Spleen (tissue), 11 donors: ENCODE measurements at regions not wholly inside any gene's neighbourhood (a gene's known extent, or its start where the extent isn't known, plus 50 kb on each side); places are given as distances from the start of the nearest gene placed in this dataset.

ENCODE experiments used
- DNase-seq: peaks from one replicate; pipeline ENCODE4 v3.0.0-alpha.2; 2020
- H3K27ac ChIP-seq, 8 donors: fragments of 200-600 bp; sonication (generic) in 7 of 8; 1 replicate in 4 of 8; 2 replicates in 4 of 8; pipeline versions ENCODE4 v1.5.0 to v1.8.0; 2016 to 2021; ENCODE audit warnings: inconsistent platforms in 4 of 8, mild to moderate bottlenecking in 4 of 8, moderate library complexity in 1 of 8
- H3K27me3 ChIP-seq, 7 donors: fragments of 200-600 bp; sonication (generic) in 6 of 7; replicated peaks in 1 of 7; 1 replicate in 4 of 7; 2 replicates in 3 of 7; pipeline versions ENCODE4 v1.5.0 to v1.8.0; 2016 to 2021; ENCODE audit warnings: inconsistent platforms in 3 of 7, mild to moderate bottlenecking in 1 of 7
- H3K36me3 ChIP-seq, 6 donors: fragments of 200-600 bp; sonication (generic) in 5 of 6; 1 replicate in 4 of 6; 2 replicates in 2 of 6; pipeline versions ENCODE4 v1.5.0 to v1.8.0; 2016 to 2021; ENCODE audit warnings: inconsistent platforms in 2 of 6
- H3K4me1 ChIP-seq, 6 donors: fragments of 200-600 bp; sonication (generic) in 5 of 6; 1 replicate in 3 of 6; 2 replicates in 3 of 6; pipeline versions ENCODE4 v1.5.0 to v1.8.0; 2016 to 2021; ENCODE audit warnings: inconsistent platforms in 3 of 6
- H3K4me3 ChIP-seq, 8 donors: fragments of 200-600 bp; sonication (generic) in 7 of 8; 1 replicate in 4 of 8; 2 replicates in 4 of 8; pipeline versions ENCODE4 v1.5.0 to v1.8.0; 2016 to 2021; ENCODE audit warnings: inconsistent platforms in 4 of 8, mild to moderate bottlenecking in 4 of 8, moderate library complexity in 2 of 8
- H3K9me3 ChIP-seq, 8 donors: fragments of 200-600 bp; sonication (generic) in 7 of 8; 1 replicate in 4 of 8; 2 replicates in 4 of 8; pipeline versions ENCODE4 v1.5.0 to v1.8.0; 2016 to 2021; ENCODE audit warnings: inconsistent platforms in 4 of 8
- CTCF ChIP-seq, 11 experiments: fragments of 200-600 bp in 7 of 11; fragments of 450-650 bp in 4 of 11; sonication (generic) in 4 of 11; IDR thresholded peaks in 8 of 11; conservative IDR thresholded peaks in 3 of 11; 1 replicate in 7 of 11; 2 replicates in 4 of 11; pipeline versions ENCODE4 v1.4.0 to v1.8.0; 2016 to 2021; ENCODE audit warnings: antibody characterized with exemption in 11 of 11, inconsistent platforms in 4 of 11, mild to moderate bottlenecking in 1 of 11
- POLR2A ChIP-seq, 3 donors: fragments of 450-650 bp; IDR thresholded peaks; one replicate each; pipeline ENCODE4 v1.5.1; 2017; ENCODE audit warnings: antibody characterized with exemption in 3 of 3, mild to moderate bottlenecking in 1 of 3
- POLR2AphosphoS5 ChIP-seq, 3 donors: sonication (generic); formaldehyde crosslinking; IDR thresholded peaks; one replicate each; pipeline ENCODE4 v1.5.1; 2017; ENCODE audit warnings: antibody characterized with exemption in 3 of 3
- WGBS, 5 donors: extraction: QIAGEN DNeasy Blood & Tissue Kit in 3 of 5; methylation state at CpG; one replicate each; pipeline versions ENCODE4 v1.1.5 to v1.1.7; 2013 to 2018; 5-methylcytosine and 5-hydroxymethylcytosine counted together
- intact Hi-C: fragments of 100-400 bp; cut with DNase I; formaldehyde crosslinking; loops from one replicate; pipeline ENCODE4 v1.15.0; 2023; ENCODE audit warnings: low total_unique reads
- donor health status: healthy with polysubstance abuse.
- donor health status: DM: no; HTN: no; CAD: no; lungs with moderate emphysema.
- donor health status: DM: no; HTN: no; CAD: no.
- donor health status: Bipolar disorder and iron deficiency.
- donor health status: healthy.
- donor health status: DM: no; HTN: no; CAD: no.
- donor health status: DM: yes; HTN: yes; CAD: no.

DNA sequence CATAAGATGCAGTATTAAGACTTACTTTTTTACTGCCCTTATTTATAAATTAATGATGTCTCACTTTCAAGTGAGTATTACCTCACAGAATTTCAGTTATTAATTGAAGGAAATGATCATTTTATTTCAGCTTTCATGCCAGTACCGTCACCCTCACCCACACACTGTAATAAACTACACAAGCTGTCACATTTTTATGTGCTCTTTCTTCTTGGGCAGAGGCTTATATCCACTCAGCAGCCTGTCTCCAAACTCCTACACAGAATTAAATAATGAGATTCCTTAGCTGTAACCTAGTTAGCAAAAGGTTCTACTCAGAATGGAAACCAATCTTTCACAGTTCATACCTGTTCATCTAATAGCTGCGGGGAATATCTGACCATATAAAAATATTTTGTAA lies 1915.8 kb upstream of the CDH6 start:
- Histone ChIP-seq H3K27ac (no peak overlapping the region), H3K9me3 (peaks cover 0 to 57% (median 33%) of the 10 kb centered on the region in 8 donors), H3K36me3 (no peaks in the 10 kb centered on the region), H3K27me3 (no peaks in the 10 kb centered on the region), H3K4me3 (no peak overlapping the region), H3K4me1 (no peaks in the 10 kb centered on the region)
- TF ChIP-seq CTCF (IDR thresholded peaks at IDR 0.05 in 8 of 11, conservative IDR thresholded peaks at IDR 0.05 in 3 of 11) (no peak), POLR2AphosphoS5 (IDR thresholded peaks at IDR 0.05) (no peak), POLR2A (IDR thresholded peaks at IDR 0.05) (no peak)
- intact Hi-C loops: no loop called here
- WGBS, 5 donors: 58 to 79% (median 69%) methylated on average over 2 of the region's 2 CpGs
- no peak for DNase-seq

- Histone ChIP-seq H3K9me3 (peaks cover 0 to 56% (median 36%) of the 10 kb centered on the region in 8 donors), H3K27me3 (no peaks in the 10 kb centered on the region), H3K4me3 (no peak overlapping the region), H3K4me1 (no peaks in the 10 kb centered on the region), H3K27ac (no peak overlapping the region), H3K36me3 (no peaks in the 10 kb centered on the region)
- intact Hi-C loops: no loop called here
- WGBS, 5 donors: 72 to 94% (median 80%) methylated on average over 1 of the region's 1 CpG
- TF ChIP-seq CTCF (IDR thresholded peaks at IDR 0.05 in 8 of 11, conservative IDR thresholded peaks at IDR 0.05 in 3 of 11) (no peak), POLR2A (IDR thresholded peaks at IDR 0.05) (no peak), POLR2AphosphoS5 (IDR thresholded peaks at IDR 0.05) (no peak)
- DNase-seq: no peak
These were observed 1917.1 kb upstream of the CDH6 start for GRCh38 chr5:29276371-29276770.

- DNase-seq: no peak
- H3K4me3 ChIP-seq: no peak overlapping the region
- intact Hi-C loops: no loop called here
- no peak overlapping the region for H3K27ac ChIP-seq
- no peak for TF ChIP-seq POLR2A (IDR thresholded peaks at IDR 0.05)
- TF ChIP-seq POLR2AphosphoS5 (IDR thresholded peaks at IDR 0.05): no peak
- no peak for TF ChIP-seq CTCF (IDR thresholded peaks at IDR 0.05 in 8 of 11, conservative IDR thresholded peaks at IDR 0.05 in 3 of 11)
- H3K4me1 ChIP-seq: no peaks in the 10 kb centered on the region
- 71 to 90% (median 80%) methylated on average over 4 of the region's 4 CpGs for WGBS, 5 donors
- no peaks in the 10 kb centered on the region for H3K27me3 ChIP-seq
- H3K9me3 ChIP-seq: peaks cover 0 to 8% (median 0%) of the 10 kb centered on the region in 8 donors
- no peaks in the 10 kb centered on the region for H3K36me3 ChIP-seq
These were observed 1929.6 kb upstream of the CDH6 start for GRCh38 chr5:29263915-29264351.

- Histone ChIP-seq H3K27me3 (no peaks in the 10 kb centered on the region), H3K27ac (no peak overlapping the region), H3K4me3 (no peak overlapping the region), H3K9me3 (peaks cover 0 to 8% (median 0%) of the 10 kb centered on the region in 8 donors), H3K4me1 (no peaks in the 10 kb centered on the region), H3K36me3 (no peaks in the 10 kb centered on the region)
- intact Hi-C loops: no loop called here
- no peak for DNase-seq
- 76 to 86% (median 77%) methylated on average over 3 of the region's 3 CpGs for whole genome bisulfite sequencing, 5 donors
- TF ChIP-seq POLR2AphosphoS5 (IDR thresholded peaks at IDR 0.05) (no peak), POLR2A (IDR thresholded peaks at IDR 0.05) (no peak), CTCF (IDR thresholded peaks at IDR 0.05 in 8 of 11, conservative IDR thresholded peaks at IDR 0.05 in 3 of 11) (no peak)
These were observed 1931.0 kb upstream of the CDH6 start for GRCh38 chr5:29262339-29263123.
